Gastroesophageal sphincter (tissue), 3 donors: ENCODE measurements at regions not wholly inside any gene's neighbourhood (a gene's known extent, or its start where the extent isn't known, plus 50 kb on each side); places are given as distances from the start of the nearest gene placed in this dataset.

Source experiments
- CTCF ChIP-seq, 4 experiments: fragments of 200-600 bp in 2 of 4; fragments of 450-650 bp in 2 of 4; sonication (generic) in 1 of 4; IDR thresholded peaks; one replicate each; pipeline ENCODE4 v1.5.1; 2017 to 2019; ENCODE audit warnings: antibody characterized with exemption in 4 of 4, mild to moderate bottlenecking in 2 of 4, moderate library complexity in 2 of 4
- POLR2A ChIP-seq, 2 donors: fragments of 450-650 bp; IDR thresholded peaks; one replicate each; pipeline ENCODE4 v1.6.1; 2017; ENCODE audit warnings: antibody characterized with exemption in 2 of 2, mild to moderate bottlenecking in 2 of 2, moderate library complexity in 1 of 2

GRCh38 chr5:96610747-96611146, 51.4 kb upstream of the CAST start:
- TF ChIP-seq POLR2A (IDR thresholded peaks at IDR 0.05) (no peak), CTCF (IDR thresholded peaks at IDR 0.05) (no peak)
